WTC11 (cell line): ENCODE measurements at regions not wholly inside any gene's neighbourhood (a gene's known extent, or its start where the extent isn't known, plus 50 kb on each side); places are given as distances from the start of the nearest gene placed in this dataset.
A peak's percentile ranks its signal among the peaks of the same experiment; 100 is the strongest.

Experiments used
- ATAC-seq: fragments of 200-7000 bp; cut with Tn5 transposase; 2 replicates; pipeline ENCODE4 v1.10.0; 2021; ENCODE audit warnings: mild to moderate bottlenecking, moderate library complexity
- CTCF ChIA-PET: fragments of 300-600 bp; sonication (Branson Sonifier 250); formaldehyde crosslinking; loops from one replicate; lab custom pipeline; 2021; ENCODE audit warnings: antibody characterized with exemption; lab: Charles Lee
- POLR2A ChIA-PET: fragments of 350-600 bp; sonication (Branson Sonifier 250); formaldehyde crosslinking; loops from one replicate; lab custom pipeline; 2021; ENCODE audit warnings: antibody characterized with exemption; lab: Charles Lee
- DNase-seq: peaks from one replicate; pipeline ENCODE4 v3.0.0; 2021; ENCODE audit warnings: low spot score
- H3K27ac Mint-ChIP-seq: 2 replicates; pipeline ENCODE4 v1.8.0; 2021; ENCODE audit warnings: mixed read lengths
- H3K27me3 Mint-ChIP-seq: 2 replicates; pipeline ENCODE4 v1.8.0; 2021; ENCODE audit warnings: low read depth, mild to moderate bottlenecking, moderate library complexity, mixed read lengths
- H3K36me3 Mint-ChIP-seq: 2 replicates; pipeline ENCODE4 v1.8.0; 2021; ENCODE audit warnings: mixed read lengths
- H3K4me1 Mint-ChIP-seq: 2 replicates; pipeline ENCODE4 v1.8.0; 2022; ENCODE audit warnings: mixed read lengths
- H3K4me3 Mint-ChIP-seq: 2 replicates; pipeline ENCODE4 v1.8.0; 2021; ENCODE audit warnings: mild to moderate bottlenecking, moderate library complexity, mixed read lengths
- H3K9me3 Mint-ChIP-seq: 2 replicates; pipeline ENCODE4 v1.8.0; 2021; ENCODE audit warnings: mixed read lengths
- AFF4 ChIP-seq: sonication (generic); formaldehyde crosslinking; IDR thresholded peaks from 2 replicates; pipeline ENCODE4 v1.8.1; 2023; ENCODE audit warnings: mild to moderate bottlenecking, missing genetic modification reagents, borderline replicate concordance
- ATF2 ChIP-seq: sonication (generic); formaldehyde crosslinking; IDR thresholded peaks from 2 replicates; pipeline ENCODE4 v1.8.1; 2022; ENCODE audit warnings: low read depth, missing genetic modification reagents, borderline replicate concordance
- CBFB ChIP-seq: sonication (generic); formaldehyde crosslinking; IDR thresholded peaks from 2 replicates; pipeline ENCODE4 v1.8.1; 2022; ENCODE audit warnings: mild to moderate bottlenecking, low read depth, missing genetic modification reagents
- E2F4 ChIP-seq: sonication (generic); formaldehyde crosslinking; IDR thresholded peaks from 2 replicates; pipeline ENCODE4 v1.8.1; 2022; ENCODE audit warnings: low read depth, mild to moderate bottlenecking, moderate library complexity, missing genetic modification reagents, borderline replicate concordance
- ERG ChIP-seq: fragments of 250-450 bp; sonication (Bioruptor Pico); IDR thresholded peaks from 2 replicates; pipeline ENCODE4 v1.8.0; 2021; ENCODE audit warnings: mild to moderate bottlenecking
- ESRRA ChIP-seq: sonication (generic); formaldehyde crosslinking; IDR thresholded peaks from 2 replicates; pipeline ENCODE4 v1.8.1; 2022; ENCODE audit warnings: mild to moderate bottlenecking, missing genetic modification reagents, borderline replicate concordance
- FOXJ3 ChIP-seq: sonication (generic); formaldehyde crosslinking; IDR thresholded peaks from 2 replicates; pipeline ENCODE4 v1.9.0; 2021; ENCODE audit warnings: missing genetic modification reagents, mild to moderate bottlenecking, borderline replicate concordance
- FOXP1 ChIP-seq: sonication (generic); formaldehyde crosslinking; IDR thresholded peaks from 2 replicates; pipeline ENCODE4 v1.8.0; 2022; ENCODE audit warnings: missing genetic modification reagents, mild to moderate bottlenecking, moderate library complexity, borderline replicate concordance
- FOXP4 ChIP-seq: sonication (generic); formaldehyde crosslinking; IDR thresholded peaks from 2 replicates; pipeline ENCODE4 v1.8.0; 2022; ENCODE audit warnings: mild to moderate bottlenecking, missing genetic modification reagents
- GTF2I ChIP-seq: fragments of 250-450 bp; sonication (Bioruptor Pico); conservative IDR thresholded peaks from 2 replicates; pipeline ENCODE4 v1.4.0; 2021; ENCODE audit warnings: mild to moderate bottlenecking
- HMGA2 ChIP-seq: fragments of 250-450 bp; sonication (Bioruptor Pico); IDR thresholded peaks from 2 replicates; pipeline ENCODE4 v1.4.0; 2021; ENCODE audit warnings: mild to moderate bottlenecking, moderate library complexity
- HMGXB4 ChIP-seq: sonication (generic); formaldehyde crosslinking; IDR thresholded peaks from 2 replicates; pipeline ENCODE4 v1.8.1; 2023; ENCODE audit warnings: mild to moderate bottlenecking, moderate library complexity, missing genetic modification reagents
- MXD4 ChIP-seq: fragments of 250-450 bp; sonication (Bioruptor Pico); IDR thresholded peaks from 2 replicates; pipeline ENCODE4 v1.8.0; 2021; ENCODE audit warnings: mild to moderate bottlenecking, moderate library complexity, borderline replicate concordance
- NFYB ChIP-seq: sonication (generic); formaldehyde crosslinking; conservative IDR thresholded peaks from 2 replicates; pipeline ENCODE4 v1.8.0; 2022; ENCODE audit warnings: low read depth, missing genetic modification reagents
- PRRX2 ChIP-seq: fragments of 250-450 bp; sonication (Bioruptor Pico); IDR thresholded peaks from 2 replicates; pipeline ENCODE4 v1.8.0; 2021; ENCODE audit warnings: mild to moderate bottlenecking
- RORB ChIP-seq: fragments of 250-450 bp; sonication (Bioruptor Pico); IDR thresholded peaks from 2 replicates; pipeline ENCODE4 v1.9.0; 2021; ENCODE audit warnings: mild to moderate bottlenecking
- SMAD3 ChIP-seq: sonication (generic); formaldehyde crosslinking; IDR thresholded peaks from 2 replicates; pipeline ENCODE4 v1.8.0; 2022; ENCODE audit warnings: missing genetic modification reagents, mild to moderate bottlenecking, borderline replicate concordance
- SMAD4 ChIP-seq: sonication (generic); formaldehyde crosslinking; IDR thresholded peaks from 2 replicates; pipeline ENCODE4 v1.8.0; 2022; ENCODE audit warnings: mild to moderate bottlenecking, missing genetic modification reagents
- SOX15 ChIP-seq: fragments of 250-450 bp; sonication (Bioruptor Pico); IDR thresholded peaks from 2 replicates; pipeline ENCODE4 v1.9.0; 2021; ENCODE audit warnings: mild to moderate bottlenecking
- TCF7 ChIP-seq: sonication (generic); formaldehyde crosslinking; IDR thresholded peaks from 2 replicates; pipeline ENCODE4 v1.8.0; 2022; ENCODE audit warnings: mild to moderate bottlenecking, low read depth, missing genetic modification reagents, moderate library complexity
- TP53 ChIP-seq: sonication (generic); formaldehyde crosslinking; IDR thresholded peaks from 2 replicates; pipeline ENCODE4 v1.8.1; 2023; ENCODE audit warnings: mild to moderate bottlenecking, missing genetic modification reagents
- USF1 ChIP-seq: sonication (generic); formaldehyde crosslinking; IDR thresholded peaks from 2 replicates; pipeline ENCODE4 v1.8.0; 2022; ENCODE audit warnings: mild to moderate bottlenecking, missing genetic modification reagents
- USF2 ChIP-seq: sonication (generic); formaldehyde crosslinking; IDR thresholded peaks from 2 replicates; pipeline ENCODE4 v1.8.1; 2023; ENCODE audit warnings: mild to moderate bottlenecking, missing genetic modification reagents, moderate library complexity
- ZNF232 ChIP-seq: sonication (generic); formaldehyde crosslinking; IDR thresholded peaks from 2 replicates; pipeline ENCODE4 v1.8.0; 2022; ENCODE audit warnings: mild to moderate bottlenecking, missing genetic modification reagents
- ZNF396 ChIP-seq: fragments of 250-450 bp; sonication (Bioruptor Pico); IDR thresholded peaks from 2 replicates; pipeline ENCODE4 v1.8.0; 2021; ENCODE audit warnings: mild to moderate bottlenecking, moderate library complexity, borderline replicate concordance

GRCh38 chr1:79716447-79716846 is 709.9 kb upstream of the ADGRL4 start:
- POLR2A ChIA-PET: no interaction called here
- H3K4me3 Mint-ChIP-seq: no peak overlapping the region
- H3K9me3 Mint-ChIP-seq: peaks cover 27% of the 10 kb centered on the region
- TF ChIP-seq FOXJ3 (CRISPR knock-in tag): no peak
- no peak for TF ChIP-seq SMAD3 (CRISPR knock-in tag)
- TF ChIP-seq E2F4: no peak
- no peak for TF ChIP-seq ERG
- TF ChIP-seq ESRRA (CRISPR knock-in tag): no peak
- TF ChIP-seq ATF2 (CRISPR knock-in tag): no peak
- TF ChIP-seq USF1 (CRISPR knock-in tag): no peak
- no peak for TF ChIP-seq ZNF232 (CRISPR knock-in tag)
- TF ChIP-seq USF2: no peak
- TF ChIP-seq NFYB (CRISPR knock-in tag): no peak
- no peak for TF ChIP-seq PRRX2
- TF ChIP-seq CBFB (CRISPR knock-in tag): no peak
- TF ChIP-seq HMGXB4: no peak
- no peak for TF ChIP-seq TP53 (CRISPR knock-in tag)
- no peak for TF ChIP-seq FOXP4 (CRISPR knock-in tag)
- DNase-seq (no peak), ATAC-seq (peak; percentile 75)
- no peaks in the 10 kb centered on the region for H3K27me3 Mint-ChIP-seq
- H3K36me3 Mint-ChIP-seq: peaks cover 26% of the 10 kb centered on the region
- CTCF ChIA-PET: no interaction called here
- H3K27ac Mint-ChIP-seq: no peak overlapping the region
- H3K4me1 Mint-ChIP-seq: peaks cover 14% of the 10 kb centered on the region

GRCh38 chr1:79714664-79715063 is 708.1 kb upstream of the ADGRL4 start:
- Mint-ChIP-seq H3K4me1 (peaks cover 14% of the 10 kb centered on the region), H3K27me3 (no peaks in the 10 kb centered on the region), H3K27ac (no peak overlapping the region), H3K9me3 (peaks cover 19% of the 10 kb centered on the region), H3K4me3 (no peak overlapping the region), H3K36me3 (peaks cover 19% of the 10 kb centered on the region)
- POLR2A ChIA-PET: no interaction called here
- ATAC-seq: no peak
- CTCF ChIA-PET: no interaction called here
- DNase-seq: no peak
- TF ChIP-seq ZNF396 (CRISPR knock-in tag) (no peak), AFF4 (CRISPR knock-in tag) (no peak), HMGA2 (CRISPR knock-in tag) (no peak), GTF2I (CRISPR knock-in tag) (no peak), MXD4 (CRISPR knock-in tag) (no peak), RORB (CRISPR knock-in tag) (no peak), FOXP1 (CRISPR knock-in tag) (no peak), SOX15 (CRISPR knock-in tag) (no peak), SMAD4 (CRISPR knock-in tag) (no peak), TCF7 (CRISPR knock-in tag) (no peak)
